ENCODE measurements at regions not wholly inside any gene's neighbourhood (a gene's known extent, or its start where the extent isn't known, plus 50 kb on each side); places are given as distances from the start of the nearest gene placed in this dataset.

GRCh38 chr3:181250714-181251113 is 261.2 kb upstream of the DNAJC19 start:
- no peaks in the 10 kb centered on the region for H3K9me3 ChIP-seq
- 69 to 84% methylated on average over 3 of the region's 3 CpGs for WGBS, 2 donors
- intact Hi-C loops (cut with DNase I), result no loop called here
- DNase-seq, result no peak
- no peaks in the 10 kb centered on the region for H3K36me3 ChIP-seq (replicated peaks in 1 of 2; ENCODE audit: insufficient read depth in 1 of 2, low read depth in 2 of 2)
- no peak overlapping the region for H3K27ac ChIP-seq
- H3K27me3 ChIP-seq, result no peaks in the 10 kb centered on the region
- no peaks in the 10 kb centered on the region for H3K4me1 ChIP-seq
- TF ChIP-seq CTCF (IDR thresholded peaks at IDR 0.05) (no peak), POLR2A (IDR thresholded peaks at IDR 0.05) (no peak)
- no peak for ATAC-seq
- H3K4me3 ChIP-seq, result no peak overlapping the region

- ATAC-seq, result no peak
- 48 to 64% methylated on average over 2 of the region's 2 CpGs for WGBS, 2 donors
- no peak for TF ChIP-seq CTCF (IDR thresholded peaks at IDR 0.05)
- TF ChIP-seq POLR2A (IDR thresholded peaks at IDR 0.05), result no peak
Observed at GRCh38 chr3:181239441-181239840, 249.9 kb upstream of the DNAJC19 start.

GRCh38 chr3:181230258-181230657 is 240.7 kb upstream of the DNAJC19 start:
- no peak overlapping the region for H3K4me3 ChIP-seq
- WGBS, 2 donors, result 71 to 74% methylated on average over 2 to 5 of the region's 5 CpGs
- ATAC-seq, result no peak
- H3K4me1 ChIP-seq, result no peaks in the 10 kb centered on the region
- H3K9me3 ChIP-seq, result no peaks in the 10 kb centered on the region
- no peaks in the 10 kb centered on the region for H3K27me3 ChIP-seq
- TF ChIP-seq CTCF (IDR thresholded peaks at IDR 0.05) (no peak), POLR2A (IDR thresholded peaks at IDR 0.05) (no peak)
- no peaks in the 10 kb centered on the region for H3K36me3 ChIP-seq (replicated peaks in 1 of 2; ENCODE audit: insufficient read depth in 1 of 2, low read depth in 2 of 2)
- peak in 2 of 4 donors; percentile 10 to 11 for DNase-seq
- H3K27ac ChIP-seq, result no peak overlapping the region
- intact Hi-C loops (cut with DNase I), result no loop called here

More at GRCh38 chr3:181239441-181239840, 249.9 kb upstream of the DNAJC19 start:
- no peaks in the 10 kb centered on the region for H3K27me3 ChIP-seq
- no peak overlapping the region for H3K4me3 ChIP-seq
- H3K36me3 ChIP-seq (replicated peaks in 1 of 2; ENCODE audit: insufficient read depth in 1 of 2, low read depth in 2 of 2), result no peaks in the 10 kb centered on the region
- DNase-seq, result no peak
- H3K9me3 ChIP-seq, result no peaks in the 10 kb centered on the region
- intact Hi-C loops (cut with DNase I), result no loop called here
- H3K4me1 ChIP-seq, result no peaks in the 10 kb centered on the region
- H3K27ac ChIP-seq, result no peak overlapping the region

GRCh38 chr3:181213347-181213746 is 223.8 kb upstream of the DNAJC19 start:
- H3K4me3 ChIP-seq, result no peak overlapping the region
- no peak overlapping the region for H3K27ac ChIP-seq
- DNase-seq (no peak), ATAC-seq (no peak)
- no peaks in the 10 kb centered on the region for H3K4me1 ChIP-seq
- H3K36me3 ChIP-seq (replicated peaks in 1 of 2; ENCODE audit: insufficient read depth in 1 of 2, low read depth in 2 of 2), result no peaks in the 10 kb centered on the region
- intact Hi-C loops (cut with DNase I), result no loop called here
- TF ChIP-seq POLR2A (IDR thresholded peaks at IDR 0.05), result no peak
- TF ChIP-seq CTCF (IDR thresholded peaks at IDR 0.05), result no peak
- no peaks in the 10 kb centered on the region for H3K9me3 ChIP-seq
- WGBS, 2 donors, result 48 to 63% methylated on average over 2 of the region's 2 CpGs
- no peaks in the 10 kb centered on the region for H3K27me3 ChIP-seq

GRCh38 chr3:181212271-181212670 is 222.7 kb upstream of the DNAJC19 start:
- no peaks in the 10 kb centered on the region for H3K4me1 ChIP-seq
- TF ChIP-seq CTCF (IDR thresholded peaks at IDR 0.05), result no peak
- no peak for TF ChIP-seq POLR2A (IDR thresholded peaks at IDR 0.05)
- DNase-seq (no peak), ATAC-seq (no peak)
- intact Hi-C loops (cut with DNase I), result no loop called here
- H3K4me3 ChIP-seq, result no peak overlapping the region
- 54 to 62% methylated on average over 1 of the region's 1 CpG for WGBS, 2 donors
- no peaks in the 10 kb centered on the region for H3K9me3 ChIP-seq
- H3K27me3 ChIP-seq, result no peaks in the 10 kb centered on the region
- H3K27ac ChIP-seq, result no peak overlapping the region
- no peaks in the 10 kb centered on the region for H3K36me3 ChIP-seq (replicated peaks in 1 of 2; ENCODE audit: insufficient read depth in 1 of 2, low read depth in 2 of 2)

All from body of pancreas (tissue), 4 donors.